HEK293T (cell line): ENCODE measurements at regions not wholly inside any gene's neighbourhood (a gene's known extent, or its start where the extent isn't known, plus 50 kb on each side); places are given as distances from the start of the nearest gene placed in this dataset.

Source experiments
- CTCF ChIA-PET: fragments of 350-600 bp; formaldehyde crosslinking; extraction: SDS; loops from one replicate; lab custom pipeline; 2021; ENCODE audit warnings: antibody characterized with exemption, inconsistent platforms; lab: Yijun Ruan, JAX
- POLR2A ChIA-PET: fragments of 350-600 bp; formaldehyde crosslinking; extraction: SDS; loops from one replicate; lab custom pipeline; 2020; ENCODE audit warnings: antibody characterized with exemption, inconsistent platforms; lab: Yijun Ruan, JAX
- DNase-seq: peaks from one replicate; pipeline ENCODE4 v3.0.0; 2012; ENCODE audit warnings: mixed read lengths; ENCODE audit errors: extremely low spot score
- ARNT ChIP-seq: fragments of 450-650 bp; IDR thresholded peaks from 2 replicates; pipeline ENCODE4 v1.6.1; 2017; ENCODE audit warnings: mild to moderate bottlenecking
- BHLHE40 ChIP-seq: fragments of 450-650 bp; IDR thresholded peaks from 2 replicates; pipeline ENCODE4 v1.6.1; 2016; ENCODE audit warnings: mild to moderate bottlenecking, moderate library complexity, borderline replicate concordance
- CTBP1 ChIP-seq: fragments of 450-650 bp; IDR thresholded peaks from 2 replicates; pipeline ENCODE4 v1.6.1; 2016; ENCODE audit warnings: borderline replicate concordance
- ELF4 ChIP-seq: fragments of 450-650 bp; IDR thresholded peaks from 2 replicates; pipeline ENCODE4 v1.6.1; 2017; ENCODE audit warnings: antibody characterized with exemption
- FOXA1 ChIP-seq: fragments of 450-650 bp; IDR thresholded peaks from 2 replicates; pipeline ENCODE4 v1.6.1; 2016; ENCODE audit warnings: mild to moderate bottlenecking
- FOXK2 ChIP-seq: fragments of 450-650 bp; IDR thresholded peaks from 2 replicates; pipeline ENCODE4 v1.6.1; 2016; ENCODE audit warnings: mild to moderate bottlenecking
- FOXM1 ChIP-seq: fragments of 450-650 bp; IDR thresholded peaks from 2 replicates; pipeline ENCODE4 v1.6.1; 2017; ENCODE audit warnings: mild to moderate bottlenecking, borderline replicate concordance
- HDGF ChIP-seq: fragments of 450-650 bp; IDR thresholded peaks from 2 replicates; pipeline ENCODE4 v1.6.1; 2017; ENCODE audit warnings: antibody characterized with exemption, borderline replicate concordance
- L3MBTL2 ChIP-seq: fragments of 450-650 bp; conservative IDR thresholded peaks from 2 replicates; pipeline ENCODE4 v1.6.1; 2016; ENCODE audit warnings: mild to moderate bottlenecking
- LEF1 ChIP-seq: fragments of 450-650 bp; IDR thresholded peaks from 2 replicates; pipeline ENCODE4 v1.6.1; 2017; ENCODE audit warnings: mild to moderate bottlenecking, borderline replicate concordance
- NFRKB ChIP-seq: fragments of 450-650 bp; IDR thresholded peaks from 2 replicates; pipeline ENCODE4 v1.6.1; 2016; ENCODE audit warnings: mild to moderate bottlenecking, moderate library complexity
- SP1 ChIP-seq: fragments of 450-650 bp; IDR thresholded peaks from 2 replicates; pipeline ENCODE4 v1.6.1; 2017
- SUZ12 ChIP-seq: fragments of 450-650 bp; IDR thresholded peaks from 2 replicates; pipeline ENCODE4 v1.6.1; 2016; ENCODE audit warnings: mild to moderate bottlenecking
- TARDBP ChIP-seq: fragments of 450-650 bp; IDR thresholded peaks from 2 replicates; pipeline ENCODE4 v1.6.1; 2016
- ZNF384 ChIP-seq: fragments of 450-650 bp; IDR thresholded peaks from 2 replicates; pipeline ENCODE4 v1.6.1; 2016
- TF ChIP-seq, protein P1 (sequence below): fragments of 450-650 bp; IDR thresholded peaks from 2 replicates; pipeline ENCODE4 v1.6.1; 2016

DNA sequence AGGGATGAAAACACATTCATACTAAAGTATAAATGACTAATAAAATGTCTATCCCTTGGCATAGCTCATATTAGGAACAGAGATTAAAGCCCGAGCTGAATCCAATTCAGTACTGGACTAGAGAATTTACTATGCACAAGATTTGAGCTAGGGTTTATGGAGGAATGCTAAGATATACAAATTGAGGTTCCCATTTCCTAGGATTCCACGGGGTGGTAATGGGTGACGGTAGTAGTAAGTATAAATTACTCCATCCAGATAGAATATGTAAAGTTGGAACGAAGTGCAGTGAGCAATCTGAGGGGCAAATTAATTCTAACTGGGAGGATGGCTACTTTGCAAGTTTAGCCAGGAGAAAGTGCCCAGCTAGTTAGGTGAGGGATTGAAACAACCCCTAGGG, 156.5 kb downstream of the GAS1 start:
- POLR2A ChIA-PET: no interaction called here
- CTCF ChIA-PET: interaction anchor here (0.9 kb wide), 1 partner anchor 153 kb away, joined by 4 read pairs; no protein-coding TSS in a partner anchor
- TF ChIP-seq CTBP1 (no peak), ZNF384 (no peak), SP1 (no peak), FOXK2 (no peak), FOXA1 (no peak), NFRKB (no peak), TARDBP (no peak), L3MBTL2 (no peak), ARNT (no peak), BHLHE40 (no peak), LEF1 (no peak), FOXM1 (no peak), SUZ12 (no peak), ELF4 (no peak), HDGF (no peak)
- TF ChIP-seq, protein P1, sequence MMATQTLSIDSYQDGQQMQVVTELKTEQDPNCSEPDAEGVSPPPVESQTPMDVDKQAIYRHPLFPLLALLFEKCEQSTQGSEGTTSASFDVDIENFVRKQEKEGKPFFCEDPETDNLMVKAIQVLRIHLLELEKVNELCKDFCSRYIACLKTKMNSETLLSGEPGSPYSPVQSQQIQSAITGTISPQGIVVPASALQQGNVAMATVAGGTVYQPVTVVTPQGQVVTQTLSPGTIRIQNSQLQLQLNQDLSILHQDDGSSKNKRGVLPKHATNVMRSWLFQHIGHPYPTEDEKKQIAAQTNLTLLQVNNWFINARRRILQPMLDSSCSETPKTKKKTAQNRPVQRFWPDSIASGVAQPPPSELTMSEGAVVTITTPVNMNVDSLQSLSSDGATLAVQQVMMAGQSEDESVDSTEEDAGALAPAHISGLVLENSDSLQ: no peak

DNA sequence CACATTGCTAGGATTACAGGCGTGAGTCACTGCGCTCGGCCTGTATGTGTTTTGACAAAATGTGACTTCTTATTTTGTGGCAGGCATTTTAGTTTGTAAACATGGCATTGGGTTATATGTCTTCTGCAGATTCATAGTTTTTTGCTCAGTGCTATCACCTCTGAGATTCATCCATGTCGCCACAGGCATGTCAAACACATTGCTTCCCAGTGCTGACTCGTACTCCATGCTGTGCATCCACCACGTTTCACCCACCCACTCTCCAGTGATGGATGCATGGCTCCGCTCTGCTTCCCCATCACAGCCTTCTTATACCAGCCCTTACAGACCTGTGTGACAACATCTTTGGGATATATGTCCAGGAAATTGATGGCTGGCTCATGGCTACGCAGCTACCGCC, 158.8 kb downstream of the GAS1 start:
- ChIA-PET CTCF (no interaction called here), POLR2A (no interaction called here)
- DNase-seq: no peak
- no peak for TF ChIP-seq FOXK2

More for the DNA sequence above, 156.5 kb downstream of the GAS1 start:
- no peak for DNase-seq

GRCh38 chr9:86783884-86784283, 163.4 kb downstream of the GAS1 start:
- POLR2A ChIA-PET: no interaction called here
- CTCF ChIA-PET: no interaction called here
- no peak for DNase-seq
- TF ChIP-seq ZNF384 (no peak), NFRKB (no peak), HDGF (no peak), L3MBTL2 (no peak), CTBP1 (no peak), BHLHE40 (no peak), TARDBP (no peak), FOXK2 (no peak), ARNT (no peak), LEF1 (no peak), FOXA1 (no peak), SUZ12 (no peak), FOXM1 (no peak), ELF4 (no peak)
- TF ChIP-seq, protein P1: no peak

DNA sequence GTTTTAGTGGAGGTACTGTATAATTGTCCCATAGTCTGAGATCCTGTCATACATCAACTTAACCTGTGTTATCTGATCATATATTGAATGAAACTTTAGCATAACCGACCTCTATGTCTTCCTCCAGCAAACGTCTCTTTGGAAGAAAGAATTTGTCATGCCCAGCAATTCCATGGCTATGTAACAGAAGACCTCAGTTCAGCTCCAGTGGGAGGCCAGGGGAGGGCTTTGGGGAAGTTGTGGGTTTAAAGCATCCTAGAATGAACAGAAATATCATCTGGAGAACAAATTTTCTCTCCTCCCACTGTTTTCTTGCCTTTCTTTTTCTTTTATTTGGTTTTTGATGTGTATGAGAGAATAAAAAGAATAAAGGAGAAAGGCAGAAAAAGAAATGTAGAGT, 164.5 kb downstream of the GAS1 start:
- CTCF ChIA-PET: no interaction called here
- no peak for DNase-seq
- TF ChIP-seq NFRKB (no peak), FOXM1 (no peak), LEF1 (no peak), ARNT (no peak), FOXK2 (no peak), ZNF384 (no peak), SP1 (no peak)
- TF ChIP-seq, protein P1: no peak
- POLR2A ChIA-PET: no interaction called here

- CTCF ChIA-PET: no interaction called here
- TF ChIP-seq ELF4 (no peak), ZNF384 (no peak), FOXM1 (no peak), FOXA1 (no peak), BHLHE40 (no peak), NFRKB (no peak), SP1 (no peak), CTBP1 (no peak), HDGF (no peak)
- TF ChIP-seq, protein P1: no peak
- no peak for DNase-seq
- POLR2A ChIA-PET: no interaction called here
Measured at GRCh38 chr9:86778761-86779160, 168.5 kb downstream of the GAS1 start.

DNA sequence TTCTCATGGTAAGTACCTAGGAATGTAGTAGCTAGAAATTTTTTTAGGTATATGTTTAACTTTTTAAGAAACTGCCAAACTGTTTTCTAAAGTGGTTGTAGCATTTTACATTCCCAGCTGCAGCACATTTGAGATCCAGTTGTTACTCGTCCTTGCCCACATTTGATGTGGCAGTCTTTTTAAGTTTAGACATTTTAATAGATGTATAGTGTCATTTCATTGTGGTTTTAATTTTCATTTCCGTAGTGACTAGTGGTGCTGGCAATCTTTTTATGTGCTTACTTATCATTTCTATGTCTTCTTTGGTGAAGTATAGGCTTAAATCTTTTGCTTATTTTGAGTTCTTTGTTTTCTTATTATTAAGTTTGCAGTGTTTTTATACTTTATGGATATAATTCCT, 171.6 kb downstream of the GAS1 start:
- no peak for DNase-seq
- CTCF ChIA-PET: no interaction called here
- POLR2A ChIA-PET: no interaction called here
- TF ChIP-seq TARDBP (no peak), FOXA1 (no peak), ARNT (no peak)
